LNCAP (cell line): ENCODE measurements at regions not wholly inside any gene's neighbourhood (a gene's known extent, or its start where the extent isn't known, plus 50 kb on each side); places are given as distances from the start of the nearest gene placed in this dataset.

Experiments used
- CTCF ChIP-seq: fragments of 450-650 bp; IDR thresholded peaks from 2 replicates; pipeline ENCODE4 v1.5.1; 2017; ENCODE audit warnings: mild to moderate bottlenecking

GRCh38 chr11:45412051-45412471, 125.9 kb upstream of the SYT13 start:
- no peak for TF ChIP-seq CTCF

DNA sequence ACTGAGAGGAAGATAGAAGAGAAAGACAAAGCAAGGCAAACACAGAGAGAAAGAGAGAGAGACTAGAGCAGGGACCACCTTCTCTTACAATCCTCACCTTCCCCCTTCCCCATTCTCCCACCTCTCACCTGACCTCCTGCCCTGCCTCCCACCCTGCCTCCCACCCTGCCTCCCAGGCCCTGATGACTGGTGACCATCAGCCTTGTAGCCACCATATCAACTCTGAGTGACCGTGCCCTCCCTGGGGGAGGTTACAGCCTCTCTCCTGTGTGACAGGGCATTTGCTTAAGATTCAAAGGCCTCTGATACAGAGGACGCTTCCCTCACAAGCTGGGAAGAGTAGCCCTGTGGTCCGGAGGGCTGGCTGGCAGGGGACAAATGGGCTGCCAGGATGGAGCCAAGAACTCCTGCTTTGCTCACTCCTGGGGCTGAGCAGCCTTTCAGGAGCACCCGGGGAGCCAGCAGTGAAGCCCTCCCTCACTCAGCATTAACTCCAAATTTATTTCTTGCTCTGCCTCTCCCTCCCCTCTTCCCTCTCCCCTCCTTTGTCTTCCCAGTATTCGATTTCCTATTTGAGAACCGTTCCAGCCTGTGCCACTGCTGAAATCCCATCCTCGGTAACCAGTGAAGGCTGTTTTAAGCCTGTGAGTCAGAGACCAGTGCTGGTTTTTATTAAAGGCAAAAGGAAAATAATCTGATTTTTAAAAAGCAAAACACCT, 125.2 kb upstream of the SYT13 start:
- no peak for TF ChIP-seq CTCF

DNA sequence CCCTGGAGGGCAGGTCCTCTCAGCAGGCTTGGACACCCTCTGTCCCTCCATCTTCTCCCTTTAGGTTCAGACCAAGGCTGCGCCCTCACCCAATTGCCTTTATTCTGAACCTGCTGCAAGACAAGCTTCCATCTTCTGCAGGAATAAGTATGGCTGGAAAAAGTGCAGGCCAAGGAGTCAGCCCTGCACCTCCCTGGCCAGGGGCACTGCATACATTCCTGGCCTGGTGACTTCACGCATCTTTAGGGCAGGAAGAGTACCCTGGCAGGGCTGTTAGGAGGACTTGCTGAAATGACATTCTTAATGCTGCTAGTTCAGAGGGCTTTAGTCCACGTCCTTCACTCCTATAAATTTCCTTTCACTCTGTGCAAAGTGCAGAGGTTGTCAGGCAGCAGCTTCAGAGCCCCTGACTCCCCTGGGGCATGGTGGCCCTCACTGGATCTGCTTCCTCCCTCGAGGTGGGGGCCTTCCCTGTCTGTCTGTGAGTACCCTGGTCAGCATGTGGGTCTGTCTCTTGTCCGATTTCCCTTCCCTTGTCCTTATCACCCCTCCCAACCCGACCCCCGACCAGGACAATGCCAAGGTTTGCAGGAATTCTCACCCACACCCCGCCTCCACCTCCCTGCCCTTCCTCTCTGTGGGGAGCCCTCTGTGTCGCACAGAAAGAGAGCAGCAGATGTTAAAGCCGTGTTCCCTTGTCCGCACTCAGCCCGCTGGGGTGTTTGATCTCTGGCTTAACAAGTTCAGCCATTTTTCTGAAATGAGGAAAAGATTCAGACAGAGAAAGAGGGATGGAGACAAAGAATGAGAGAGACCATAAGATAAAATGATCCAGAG, 124.5 kb upstream of the SYT13 start:
- no peak for TF ChIP-seq CTCF

- TF ChIP-seq CTCF: no peak
Measured at GRCh38 chr11:45409587-45409986, 123.4 kb upstream of the SYT13 start.

- TF ChIP-seq CTCF: no peak
Measured at GRCh38 chr11:45407226-45407625, 121.1 kb upstream of the SYT13 start.

- peak; percentile 70 for TF ChIP-seq CTCF
Measured at GRCh38 chr11:45405916-45406670, 120.0 kb upstream of the SYT13 start.

DNA sequence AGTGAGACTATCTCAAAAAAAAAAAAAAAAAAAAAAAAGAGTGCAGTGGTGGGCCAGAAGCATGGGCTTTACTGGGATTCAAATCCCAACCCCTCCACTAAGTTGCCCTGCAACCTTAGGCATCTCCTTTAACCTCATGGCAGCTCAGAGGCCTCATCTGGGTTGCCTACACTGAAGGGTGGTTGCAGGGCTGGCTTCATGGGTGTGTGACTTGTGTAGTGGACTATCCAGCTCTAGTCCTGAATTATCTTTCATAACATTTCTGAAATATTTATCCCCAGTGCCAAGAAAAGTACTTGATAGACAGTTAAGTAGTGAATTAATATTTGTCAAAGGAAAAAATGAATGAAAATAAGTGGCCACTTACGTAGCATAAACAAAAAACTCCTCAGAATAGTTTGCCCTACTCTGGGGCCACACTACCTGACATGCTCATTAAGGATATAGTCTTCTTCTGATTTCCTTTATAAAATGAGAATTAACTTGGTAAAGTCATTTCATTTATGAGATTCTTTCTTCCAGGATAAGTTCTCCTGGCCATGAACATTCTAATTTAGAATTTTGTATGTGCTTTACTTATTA, 116.0 kb upstream of the SYT13 start:
- TF ChIP-seq CTCF: no peak
